Panc1 (cell line): ENCODE measurements at regions not wholly inside any gene's neighbourhood (a gene's known extent, or its start where the extent isn't known, plus 50 kb on each side); places are given as distances from the start of the nearest gene placed in this dataset.

ENCODE experiments used
- ATAC-seq: fragments of 200-7000 bp; cut with Tn5 transposase; 2 replicates; pipeline ENCODE4 v1.9.1; 2020; ENCODE audit warnings: mild to moderate bottlenecking, moderate library complexity
- BruUV-seq: library from RNA; stranded (reverse); fragments of 400-500 nt; replicated peaks from 2 replicates; lab custom pipeline; 2021; lab: Mats Ljungman, UMichigan
- CTCF ChIA-PET: fragments of 300-600 bp; sonication (Branson Sonifier 250); formaldehyde crosslinking; loops from one replicate; lab custom pipeline; 2022; ENCODE audit warnings: antibody characterized with exemption; lab: Charles Lee
- POLR2A ChIA-PET: fragments of 300-600 bp; sonication (Branson Sonifier 250); formaldehyde crosslinking; loops from one replicate; lab custom pipeline; 2022; ENCODE audit warnings: antibody characterized with exemption; lab: Charles Lee
- DNase-seq: peaks from one replicate; pipeline ENCODE4 v3.0.0-alpha.2; 2010; ENCODE audit warnings: low read depth, low spot score
- H3K27ac ChIP-seq: 2 replicates; pipeline ENCODE4 v1.5.1; 2011; ENCODE audit warnings: mild to moderate bottlenecking, low read length, inconsistent platforms
- H3K27me3 ChIP-seq: fragments of 200-500 bp; sonication (Bioruptor generic); 2 replicates; pipeline ENCODE4 v1.6.0; 2014; ENCODE audit warnings: low read length, inconsistent platforms; ENCODE audit not compliant: control insufficient read depth, insufficient read depth
- H3K36me3 ChIP-seq: fragments of 200-500 bp; sonication (Bioruptor generic); 2 replicates; pipeline ENCODE4 v1.5.1; 2014; ENCODE audit warnings: inconsistent platforms, mild to moderate bottlenecking, low read length, moderate library complexity; ENCODE audit not compliant: control insufficient read depth, insufficient read depth
- H3K4me1 ChIP-seq: 2 replicates; pipeline ENCODE4 v1.5.1; 2011; ENCODE audit warnings: inconsistent platforms, mild to moderate bottlenecking, low read length, moderate library complexity; ENCODE audit not compliant: control insufficient read depth, insufficient read depth
- H3K4me3 ChIP-seq, 2 experiments: 2 replicates each; pipeline ENCODE4 v1.5.1; 2011 to 2012; ENCODE audit warnings: low read depth in 2 of 2, low read length in 2 of 2, mild to moderate bottlenecking in 2 of 2, inconsistent platforms in 1 of 2, moderate library complexity in 1 of 2
- H3K9me3 ChIP-seq: fragments of 200-500 bp; sonication (Bioruptor generic); 2 replicates; pipeline ENCODE4 v1.5.1; 2014; ENCODE audit warnings: low read depth, mild to moderate bottlenecking, inconsistent platforms, low read length, moderate library complexity; ENCODE audit not compliant: control insufficient read depth, insufficient read depth
- POLR2AphosphoS5 ChIP-seq: IDR thresholded peaks from 2 replicates; pipeline ENCODE4 v1.6.1; 2012; ENCODE audit warnings: mild to moderate bottlenecking, low read depth, low read length, moderate library complexity
- REST ChIP-seq, 2 experiments: IDR thresholded peaks; 2 replicates each; pipeline ENCODE4 v1.6.1; 2011 to 2012; ENCODE audit warnings: low read depth in 2 of 2, control low read depth in 1 of 2, low read length in 1 of 2, mild to moderate bottlenecking in 1 of 2, moderate library complexity in 1 of 2; ENCODE audit not compliant: insufficient read depth in 1 of 2
- SIN3A ChIP-seq: IDR thresholded peaks from 2 replicates; pipeline ENCODE4 v1.6.1; 2012; ENCODE audit warnings: low read depth, mild to moderate bottlenecking, low read length, moderate library complexity, borderline replicate concordance; ENCODE audit not compliant: insufficient read depth
- TCF7L2 ChIP-seq: IDR thresholded peaks from 2 replicates; pipeline ENCODE4 v1.6.1; 2011; ENCODE audit warnings: mild to moderate bottlenecking, low read depth, low read length, inconsistent platforms
- in situ Hi-C: cut with HindIII; loops from 2 replicates; pipeline ENCODE4 v1.10.0; 2016; ENCODE audit warnings: low sequenced_read_pairs, low pct_unique_long_range_greater_than_20kb
- intact Hi-C: fragments of 100-400 bp; cut with micrococcal nuclease; formaldehyde crosslinking; loops from one replicate; pipeline ENCODE4 v1.10.0; 2022; ENCODE audit not compliant: unreplicated experiment
- TF ChIP-seq, protein P1 (sequence below): fragments of 450-650 bp; IDR thresholded peaks from 2 replicates; pipeline ENCODE4 v1.5.1; 2017; ENCODE audit warnings: mild to moderate bottlenecking

DNA sequence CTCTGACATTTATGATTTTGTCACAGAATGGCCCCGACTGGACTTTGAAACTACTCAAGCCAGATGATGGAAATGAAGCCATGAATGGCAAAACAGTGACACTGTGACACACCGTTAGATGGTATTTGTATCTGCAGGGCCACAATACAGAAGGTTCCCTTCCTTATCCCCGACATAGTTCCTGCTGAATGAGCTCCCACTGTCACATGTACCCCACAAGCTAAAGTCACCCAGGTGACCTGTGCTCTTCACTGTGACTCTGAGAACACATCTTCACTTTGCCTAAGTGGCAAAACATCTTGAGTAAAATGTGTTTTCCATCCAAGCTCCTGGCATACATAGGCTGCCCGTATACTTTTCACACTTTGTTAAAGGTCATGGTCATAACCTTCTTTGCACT, 89.5 kb downstream of the LSM5 start:
- intact Hi-C loops (no loop called here), in situ Hi-C loops (no loop called here)
- H3K4me3 ChIP-seq, result no peak overlapping the region
- ChIA-PET POLR2A (no interaction called here), CTCF (no interaction called here)
- H3K4me1 ChIP-seq, result no peaks in the 10 kb centered on the region
- H3K27ac ChIP-seq, result no peak overlapping the region
- no peaks in the 10 kb centered on the region for H3K36me3 ChIP-seq
- no peaks in the 10 kb centered on the region for H3K9me3 ChIP-seq
- TF ChIP-seq, protein P1, sequence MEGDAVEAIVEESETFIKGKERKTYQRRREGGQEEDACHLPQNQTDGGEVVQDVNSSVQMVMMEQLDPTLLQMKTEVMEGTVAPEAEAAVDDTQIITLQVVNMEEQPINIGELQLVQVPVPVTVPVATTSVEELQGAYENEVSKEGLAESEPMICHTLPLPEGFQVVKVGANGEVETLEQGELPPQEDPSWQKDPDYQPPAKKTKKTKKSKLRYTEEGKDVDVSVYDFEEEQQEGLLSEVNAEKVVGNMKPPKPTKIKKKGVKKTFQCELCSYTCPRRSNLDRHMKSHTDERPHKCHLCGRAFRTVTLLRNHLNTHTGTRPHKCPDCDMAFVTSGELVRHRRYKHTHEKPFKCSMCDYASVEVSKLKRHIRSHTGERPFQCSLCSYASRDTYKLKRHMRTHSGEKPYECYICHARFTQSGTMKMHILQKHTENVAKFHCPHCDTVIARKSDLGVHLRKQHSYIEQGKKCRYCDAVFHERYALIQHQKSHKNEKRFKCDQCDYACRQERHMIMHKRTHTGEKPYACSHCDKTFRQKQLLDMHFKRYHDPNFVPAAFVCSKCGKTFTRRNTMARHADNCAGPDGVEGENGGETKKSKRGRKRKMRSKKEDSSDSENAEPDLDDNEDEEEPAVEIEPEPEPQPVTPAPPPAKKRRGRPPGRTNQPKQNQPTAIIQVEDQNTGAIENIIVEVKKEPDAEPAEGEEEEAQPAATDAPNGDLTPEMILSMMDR, result no peak
- TF ChIP-seq REST (IDR thresholded peaks at IDR 0.05; ENCODE audit: insufficient read depth in 1 of 2, low read depth in 2 of 2, low read length in 1 of 2), result no peak
- no peak for TF ChIP-seq POLR2AphosphoS5
- no peak for TF ChIP-seq SIN3A
- no peak for TF ChIP-seq TCF7L2
- ATAC-seq (no peak), DNase-seq (no peak)
- H3K27me3 ChIP-seq, result peaks cover 2% of the 10 kb centered on the region; the same call in 1 of the 2 replicates
- BruUV-seq, result no TSS peak

DNA sequence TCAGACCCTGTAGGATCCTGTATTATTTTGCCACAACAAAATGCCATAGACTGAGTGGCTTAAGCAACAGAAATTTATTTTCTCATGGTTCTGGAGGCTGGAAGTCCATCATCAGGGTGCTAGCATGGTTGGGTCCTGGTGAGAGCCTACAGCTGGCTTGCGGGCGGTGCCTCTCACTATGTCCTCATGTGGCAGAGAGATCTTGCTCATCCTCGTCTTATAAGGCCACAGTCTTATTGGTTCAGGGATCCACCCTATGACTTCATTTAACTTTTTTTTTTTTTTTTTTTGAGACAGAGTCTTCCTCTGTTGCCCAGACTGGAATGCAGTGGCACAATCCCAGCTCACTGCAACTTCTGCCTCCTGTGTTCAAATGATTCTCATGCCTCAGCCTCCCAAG, 90.9 kb downstream of the LSM5 start:
- Histone ChIP-seq H3K4me1 (no peaks in the 10 kb centered on the region), H3K36me3 (no peaks in the 10 kb centered on the region), H3K4me3 (no peak overlapping the region), H3K27ac (no peak overlapping the region), H3K9me3 (no peaks in the 10 kb centered on the region), H3K27me3 (peaks cover 2% of the 10 kb centered on the region; the same call in 1 of the 2 replicates)
- TF ChIP-seq REST (IDR thresholded peaks at IDR 0.05; ENCODE audit: insufficient read depth in 1 of 2, low read depth in 2 of 2, low read length in 1 of 2) (no peak), TCF7L2 (no peak), SIN3A (no peak), POLR2AphosphoS5 (no peak)
- TF ChIP-seq, protein P1, result no peak
- intact Hi-C loops (no loop called here), in situ Hi-C loops (no loop called here)
- ChIA-PET CTCF (no interaction called here), POLR2A (no interaction called here)
- DNase-seq, result no peak
- no peak for ATAC-seq
- BruUV-seq, result no TSS peak
